NCI-H1105 (cell line): ENCODE measurements at regions not wholly inside any gene's neighbourhood (a gene's known extent, or its start where the extent isn't known, plus 50 kb on each side); places are given as distances from the start of the nearest gene placed in this dataset.

Experiments used
- DNase-seq: peaks from one replicate; lab custom pipeline; 2025; lab: John Stamatoyannopoulos, UW

- DNase-seq, result no peak
Observed at GRCh38 chr12:94749890-94750289, 99.5 kb upstream of the TMCC3 start.

GRCh38 chr12:94749455-94749854 lies 99.1 kb upstream of the TMCC3 start:
- DNase-seq, result no peak

GRCh38 chr12:94748726-94749421 lies 98.5 kb upstream of the TMCC3 start:
- DNase-seq, result no peak

- no peak for DNase-seq
Observed at GRCh38 chr12:94745562-94745961, 95.2 kb upstream of the TMCC3 start.

- DNase-seq, result no peak
Observed at GRCh38 chr12:94743174-94743573, 92.8 kb upstream of the TMCC3 start.

GRCh38 chr12:94740601-94741362 lies 90.4 kb upstream of the TMCC3 start:
- DNase-seq, result no peak

- DNase-seq, result no peak
Observed at GRCh38 chr12:94736820-94737219, 86.5 kb upstream of the TMCC3 start.

- no peak for DNase-seq
Observed at GRCh38 chr12:94736004-94736403, 85.6 kb upstream of the TMCC3 start.

GRCh38 chr12:94733727-94734126 lies 83.4 kb upstream of the TMCC3 start:
- DNase-seq, result no peak

- no peak for DNase-seq
Observed at GRCh38 chr12:94732367-94732990, 82.1 kb upstream of the TMCC3 start.

- no peak for DNase-seq
Observed at GRCh38 chr12:94731733-94732360, 81.5 kb upstream of the TMCC3 start.

- no peak for DNase-seq
Observed at GRCh38 chr12:94730847-94731246, 80.5 kb upstream of the TMCC3 start.

- no peak for DNase-seq
Observed at GRCh38 chr12:94726236-94726835, 76.0 kb upstream of the TMCC3 start.

GRCh38 chr12:94725375-94726168 lies 75.2 kb upstream of the TMCC3 start:
- DNase-seq, result no peak

GRCh38 chr12:94722664-94723063 lies 72.3 kb upstream of the TMCC3 start:
- DNase-seq, result no peak

GRCh38 chr12:94721173-94721572 lies 70.8 kb upstream of the TMCC3 start:
- DNase-seq, result no peak

GRCh38 chr12:94718114-94718513 lies 67.8 kb upstream of the TMCC3 start:
- no peak for DNase-seq

- DNase-seq, result no peak
Observed at GRCh38 chr12:94717656-94718055, 67.3 kb upstream of the TMCC3 start.

- no peak for DNase-seq
Observed at GRCh38 chr12:94717108-94717507, 66.8 kb upstream of the TMCC3 start.

- no peak for DNase-seq
Observed at GRCh38 chr12:94716339-94716738, 66.0 kb upstream of the TMCC3 start.

- no peak for DNase-seq
Observed at GRCh38 chr12:94714378-94715114, 64.2 kb upstream of the TMCC3 start.
